IMR-90 (cell line): ENCODE measurements at regions not wholly inside any gene's neighbourhood (a gene's known extent, or its start where the extent isn't known, plus 50 kb on each side); places are given as distances from the start of the nearest gene placed in this dataset.

Experiments
- CHD1 ChIP-seq: IDR thresholded peaks from 2 replicates; pipeline ENCODE4 v1.6.1; 2012; ENCODE audit warnings: low read depth, low read length, improper control_type of control experiment
- ELK1 ChIP-seq: fragments of 150-350 bp; IDR thresholded peaks from 2 replicates; pipeline ENCODE4 v1.6.1; 2016; ENCODE audit warnings: low read depth, mild to moderate bottlenecking, low read length, moderate library complexity, borderline replicate concordance
- POLR2A ChIP-seq: IDR thresholded peaks from 2 replicates; pipeline ENCODE4 v1.6.1; 2012; ENCODE audit warnings: mild to moderate bottlenecking, low read depth, low read length
- RAD21 ChIP-seq: IDR thresholded peaks from 2 replicates; pipeline ENCODE4 v1.6.1; 2012; ENCODE audit warnings: low read length, improper control_type of control experiment
- RFX5 ChIP-seq: IDR thresholded peaks from 2 replicates; pipeline ENCODE4 v1.8.0; 2012; ENCODE audit warnings: low read depth, mild to moderate bottlenecking, low read length, moderate library complexity
- TF ChIP-seq, protein P1 (sequence below): conservative IDR thresholded peaks from 2 replicates; pipeline ENCODE4 v1.5.1; 2012; ENCODE audit warnings: mild to moderate bottlenecking, low read depth, low read length, improper control_type of control experiment

GRCh38 chr3:29169451-29169850, 111.4 kb upstream of the RBMS3 start:
- TF ChIP-seq RFX5 (no peak), POLR2A (no peak), RAD21 (no peak), ELK1 (no peak), CHD1 (no peak)
- TF ChIP-seq, protein P1, sequence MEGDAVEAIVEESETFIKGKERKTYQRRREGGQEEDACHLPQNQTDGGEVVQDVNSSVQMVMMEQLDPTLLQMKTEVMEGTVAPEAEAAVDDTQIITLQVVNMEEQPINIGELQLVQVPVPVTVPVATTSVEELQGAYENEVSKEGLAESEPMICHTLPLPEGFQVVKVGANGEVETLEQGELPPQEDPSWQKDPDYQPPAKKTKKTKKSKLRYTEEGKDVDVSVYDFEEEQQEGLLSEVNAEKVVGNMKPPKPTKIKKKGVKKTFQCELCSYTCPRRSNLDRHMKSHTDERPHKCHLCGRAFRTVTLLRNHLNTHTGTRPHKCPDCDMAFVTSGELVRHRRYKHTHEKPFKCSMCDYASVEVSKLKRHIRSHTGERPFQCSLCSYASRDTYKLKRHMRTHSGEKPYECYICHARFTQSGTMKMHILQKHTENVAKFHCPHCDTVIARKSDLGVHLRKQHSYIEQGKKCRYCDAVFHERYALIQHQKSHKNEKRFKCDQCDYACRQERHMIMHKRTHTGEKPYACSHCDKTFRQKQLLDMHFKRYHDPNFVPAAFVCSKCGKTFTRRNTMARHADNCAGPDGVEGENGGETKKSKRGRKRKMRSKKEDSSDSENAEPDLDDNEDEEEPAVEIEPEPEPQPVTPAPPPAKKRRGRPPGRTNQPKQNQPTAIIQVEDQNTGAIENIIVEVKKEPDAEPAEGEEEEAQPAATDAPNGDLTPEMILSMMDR, result no peak
